OCI-LY7 (cell line): ENCODE measurements at regions not wholly inside any gene's neighbourhood (a gene's known extent, or its start where the extent isn't known, plus 50 kb on each side); places are given as distances from the start of the nearest gene placed in this dataset.

ENCODE experiments used
- CTCF ChIP-seq: fragments of 200-600 bp; sonication (generic); conservative IDR thresholded peaks from 2 replicates; pipeline ENCODE4 v1.5.1; 2014; ENCODE audit warnings: mild to moderate bottlenecking, antibody characterized with exemption, low read length, moderate library complexity, mixed read lengths
- EZH2phosphoT487 ChIP-seq: fragments of 200-600 bp; sonication (generic); IDR thresholded peaks from 2 replicates; pipeline ENCODE4 v1.6.1; 2018; ENCODE audit warnings: low read depth, borderline replicate concordance, mild to moderate bottlenecking, mixed run types, antibody characterized with exemption, low read length, moderate library complexity, mixed read lengths

- TF ChIP-seq EZH2phosphoT487 (no peak), CTCF (no peak)
Measured at GRCh38 chr15:81723701-81724100, 322.1 kb downstream of the MEX3B start.
